GM12875 (cell line): ENCODE measurements at regions not wholly inside any gene's neighbourhood (a gene's known extent, or its start where the extent isn't known, plus 50 kb on each side); places are given as distances from the start of the nearest gene placed in this dataset.

Experiments used
- H3K4me3 ChIP-seq: one replicate; pipeline ENCODE4 v1.5.1; 2011; ENCODE audit warnings: low read depth, low read length, control low read depth
- TF ChIP-seq, protein P1 (sequence below): IDR thresholded peaks from 2 replicates; pipeline ENCODE4 v1.5.1; 2011; ENCODE audit warnings: low read depth, mild to moderate bottlenecking, control low read depth, inconsistent platforms, low read length, moderate library complexity, borderline replicate concordance; ENCODE audit not compliant: insufficient read depth

GRCh38 chr2:133812826-133813617 lies 244.8 kb upstream of the NCKAP5 start:
- TF ChIP-seq, protein P1, sequence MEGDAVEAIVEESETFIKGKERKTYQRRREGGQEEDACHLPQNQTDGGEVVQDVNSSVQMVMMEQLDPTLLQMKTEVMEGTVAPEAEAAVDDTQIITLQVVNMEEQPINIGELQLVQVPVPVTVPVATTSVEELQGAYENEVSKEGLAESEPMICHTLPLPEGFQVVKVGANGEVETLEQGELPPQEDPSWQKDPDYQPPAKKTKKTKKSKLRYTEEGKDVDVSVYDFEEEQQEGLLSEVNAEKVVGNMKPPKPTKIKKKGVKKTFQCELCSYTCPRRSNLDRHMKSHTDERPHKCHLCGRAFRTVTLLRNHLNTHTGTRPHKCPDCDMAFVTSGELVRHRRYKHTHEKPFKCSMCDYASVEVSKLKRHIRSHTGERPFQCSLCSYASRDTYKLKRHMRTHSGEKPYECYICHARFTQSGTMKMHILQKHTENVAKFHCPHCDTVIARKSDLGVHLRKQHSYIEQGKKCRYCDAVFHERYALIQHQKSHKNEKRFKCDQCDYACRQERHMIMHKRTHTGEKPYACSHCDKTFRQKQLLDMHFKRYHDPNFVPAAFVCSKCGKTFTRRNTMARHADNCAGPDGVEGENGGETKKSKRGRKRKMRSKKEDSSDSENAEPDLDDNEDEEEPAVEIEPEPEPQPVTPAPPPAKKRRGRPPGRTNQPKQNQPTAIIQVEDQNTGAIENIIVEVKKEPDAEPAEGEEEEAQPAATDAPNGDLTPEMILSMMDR: no peak
- no peak overlapping the region for H3K4me3 ChIP-seq

- H3K4me3 ChIP-seq: no peak overlapping the region
- TF ChIP-seq, protein P1: no peak
These were observed 246.6 kb upstream of the NCKAP5 start for GRCh38 chr2:133814890-133815289.

- TF ChIP-seq, protein P1: no peak
- H3K4me3 ChIP-seq: no peak overlapping the region
These were observed 247.8 kb upstream of the NCKAP5 start for GRCh38 chr2:133816037-133816436.

DNA sequence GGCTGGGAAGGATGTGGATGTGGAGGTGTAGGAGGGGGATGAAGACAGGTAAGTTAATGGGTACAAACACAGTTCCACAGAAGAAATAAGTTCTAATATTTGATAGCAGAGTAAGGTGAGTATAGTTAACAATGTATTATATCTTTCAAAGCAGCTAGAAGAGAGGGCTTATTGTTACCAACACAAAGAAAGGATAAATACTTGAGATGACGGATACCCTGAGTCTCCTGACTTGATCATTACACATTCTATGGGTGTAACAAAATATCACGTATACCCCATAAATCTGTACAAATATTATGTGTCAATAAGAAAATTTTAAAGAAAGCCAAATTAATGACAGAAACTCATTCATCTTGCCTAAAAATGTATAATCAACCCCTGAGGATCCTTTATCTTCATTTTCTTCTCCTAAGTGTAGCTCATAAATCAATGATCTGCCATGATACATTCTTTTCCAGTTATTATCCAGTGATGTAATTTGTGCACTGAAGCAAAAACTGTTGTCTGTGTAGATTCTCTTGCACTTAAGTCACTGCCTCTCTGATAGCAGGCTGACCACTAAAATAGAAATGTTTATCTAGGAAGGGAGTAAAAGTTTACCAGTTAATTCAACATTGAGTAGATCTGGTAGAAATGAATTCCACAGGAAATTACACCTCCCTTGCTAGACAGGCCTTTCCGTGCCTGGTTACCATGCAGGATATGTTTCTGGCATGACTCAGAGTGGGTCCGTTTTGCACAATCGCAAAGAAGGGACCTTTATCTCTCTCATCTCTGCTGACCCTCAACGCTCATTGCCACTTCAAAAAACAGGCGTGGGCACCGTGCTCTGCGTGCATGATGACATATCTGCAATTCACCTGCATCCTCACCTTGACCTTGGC lies 249.7 kb upstream of the NCKAP5 start:
- TF ChIP-seq, protein P1: no peak

DNA sequence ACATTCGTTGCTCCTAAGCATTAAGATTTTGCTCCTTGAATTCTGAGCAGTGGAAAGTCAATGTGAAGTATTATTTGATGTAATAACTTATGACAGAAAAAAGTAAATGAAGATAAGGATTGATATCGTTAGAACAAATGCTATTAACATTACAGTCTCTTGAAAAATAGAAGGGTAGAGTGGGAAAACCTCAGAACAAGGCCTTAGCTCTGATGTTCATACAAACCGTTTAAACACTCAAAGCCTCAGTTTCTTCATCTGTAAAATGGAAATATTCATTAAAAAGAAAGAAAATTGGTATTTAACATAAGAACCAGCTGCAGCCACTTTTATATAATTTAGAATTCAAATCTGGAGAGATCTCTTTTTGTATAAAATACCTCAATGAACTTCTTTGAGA lies 250.4 kb upstream of the NCKAP5 start:
- TF ChIP-seq, protein P1: no peak
- no peak overlapping the region for H3K4me3 ChIP-seq

More for the DNA sequence above, 249.7 kb upstream of the NCKAP5 start:
- H3K4me3 ChIP-seq: no peak overlapping the region

DNA sequence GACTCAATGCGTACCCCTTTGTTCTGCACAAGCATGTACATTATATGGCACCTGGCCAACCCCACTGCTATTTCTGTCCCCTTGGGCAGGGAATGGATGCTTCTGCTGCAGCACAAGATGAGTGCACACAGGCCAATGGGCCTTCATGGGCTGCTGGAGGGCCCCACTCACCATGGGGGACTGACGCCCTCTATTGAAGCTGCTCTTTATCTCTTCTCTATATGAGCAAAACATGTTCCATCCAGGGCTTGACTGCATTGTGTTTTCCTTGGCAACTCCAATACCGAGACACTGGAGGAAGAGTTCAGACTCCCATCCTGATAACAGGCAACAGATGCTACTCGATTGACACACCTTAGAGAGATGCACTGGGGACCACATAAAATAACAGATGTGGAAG lies 251.6 kb upstream of the NCKAP5 start:
- H3K4me3 ChIP-seq: no peak overlapping the region
- TF ChIP-seq, protein P1: no peak
